DOHH2 (cell line): ENCODE measurements at regions not wholly inside any gene's neighbourhood (a gene's known extent, or its start where the extent isn't known, plus 50 kb on each side); places are given as distances from the start of the nearest gene placed in this dataset.
"Not testable (repeated sequence)": the region's sequence is repeated elsewhere in the genome, so short reads cannot be mapped to it uniquely, and the experiment has no call there.

Experiments used
- H3F3A ChIP-seq: fragments of 200-600 bp; sonication (generic), shearing (Covaris generic); 2 replicates; pipeline ENCODE4 v1.6.0; 2016; ENCODE audit warnings: antibody characterized with exemption, mild to moderate bottlenecking; ENCODE audit not compliant: control insufficient read depth, insufficient read depth
- H3K27ac ChIP-seq: fragments of 200-600 bp; sonication (generic); 2 replicates; pipeline ENCODE4 v1.5.1; 2014; ENCODE audit warnings: low read depth, mild to moderate bottlenecking, low read length, moderate library complexity
- H3K27me3 ChIP-seq: fragments of 200-600 bp; sonication (generic); 2 replicates; pipeline ENCODE4 v1.6.1; 2014; ENCODE audit warnings: mild to moderate bottlenecking, low read length, mixed read lengths; ENCODE audit not compliant: control insufficient read depth
- H3K36me3 ChIP-seq: fragments of 200-600 bp; sonication (generic); 2 replicates; pipeline ENCODE4 v1.6.1; 2014; ENCODE audit warnings: mild to moderate bottlenecking, low read length, moderate library complexity, mixed read lengths; ENCODE audit not compliant: control insufficient read depth
- H3K4me1 ChIP-seq: fragments of 200-600 bp; sonication (generic); 2 replicates; pipeline ENCODE4 v1.6.1; 2014; ENCODE audit warnings: mild to moderate bottlenecking, low read length, mixed read lengths; ENCODE audit not compliant: control insufficient read depth
- H3K4me2 ChIP-seq: fragments of 200-600 bp; sonication (generic); 2 replicates; pipeline ENCODE4 v1.6.0; 2014; ENCODE audit warnings: mild to moderate bottlenecking, low read length, moderate library complexity
- H3K4me3 ChIP-seq: fragments of 200-600 bp; sonication (generic); 2 replicates; pipeline ENCODE4 v1.5.1; 2014; ENCODE audit warnings: mild to moderate bottlenecking, low read length, mixed read lengths
- H3K79me2 ChIP-seq: fragments of 200-600 bp; sonication (generic); 2 replicates; pipeline ENCODE4 v1.6.1; 2014; ENCODE audit warnings: mild to moderate bottlenecking, low read length, mixed read lengths; ENCODE audit not compliant: control insufficient read depth
- H3K9me2 ChIP-seq: fragments of 200-600 bp; sonication (generic); replicated peaks from 2 replicates; pipeline ENCODE4 v1.6.1; 2014; ENCODE audit warnings: mild to moderate bottlenecking, low read length, mixed read lengths; ENCODE audit not compliant: control insufficient read depth
- H3K9me3 ChIP-seq: fragments of 200-600 bp; sonication (generic); 2 replicates; pipeline ENCODE4 v1.6.1; 2014; ENCODE audit warnings: antibody characterized with exemption, low read length, mixed read lengths; ENCODE audit not compliant: control insufficient read depth, insufficient read depth
- H4K20me1 ChIP-seq: fragments of 200-600 bp; sonication (generic); 2 replicates; pipeline ENCODE4 v1.6.0; 2014; ENCODE audit warnings: low read depth, mild to moderate bottlenecking, antibody characterized with exemption, low read length, moderate library complexity; ENCODE audit not compliant: control insufficient read depth, insufficient read depth
- CTCF ChIP-seq: fragments of 200-600 bp; sonication (generic); IDR thresholded peaks from one replicate; pipeline ENCODE4 v1.5.1; 2014; ENCODE audit warnings: antibody characterized with exemption, mild to moderate bottlenecking, low read depth, low read length; ENCODE audit not compliant: poor library complexity, severe bottlenecking
- EZH2phosphoT487 ChIP-seq: fragments of 200-600 bp; sonication (generic); IDR thresholded peaks from 2 replicates; pipeline ENCODE4 v1.6.1; 2017; ENCODE audit warnings: borderline replicate concordance, mild to moderate bottlenecking, antibody characterized with exemption, low read length, moderate library complexity, mixed read lengths

- not testable (repeated sequence) for H3K27ac ChIP-seq, H3K79me2 ChIP-seq, H3K27me3 ChIP-seq, H3K9me2 ChIP-seq, H3K4me3 ChIP-seq, H3K36me3 ChIP-seq, H3K4me2 ChIP-seq, H3F3A ChIP-seq, H3K9me3 ChIP-seq, H4K20me1 ChIP-seq
- peaks cover 11% of the 10 kb centered on the region for H3K4me1 ChIP-seq
Observed at GRCh38 chr2:144636860-144637259, 116.9 kb upstream of the ZEB2 start.

- no peaks in the 10 kb centered on the region for H4K20me1 ChIP-seq
- no peaks in the 10 kb centered on the region for H3K27me3 ChIP-seq
- no peaks in the 10 kb centered on the region; the same call in 1 of the 2 replicates for H3K9me3 ChIP-seq
- H3K79me2 ChIP-seq = no peaks in the 10 kb centered on the region
- TF ChIP-seq CTCF (no peak), EZH2phosphoT487 (no peak)
- H3K4me1 ChIP-seq = peaks cover 7% of the 10 kb centered on the region
- H3K4me2 ChIP-seq = no peak overlapping the region
- no peaks in the 10 kb centered on the region for H3K36me3 ChIP-seq
- H3F3A ChIP-seq = no peaks in the 10 kb centered on the region
- no peak overlapping the region for H3K27ac ChIP-seq
- H3K9me2 ChIP-seq = no peaks in the 10 kb centered on the region
- H3K4me3 ChIP-seq = no peak overlapping the region
Observed at GRCh38 chr2:144632809-144633208, 112.9 kb upstream of the ZEB2 start.

- H3K36me3 ChIP-seq = no peaks in the 10 kb centered on the region
- no peak overlapping the region for H3K4me2 ChIP-seq
- no peaks in the 10 kb centered on the region for H4K20me1 ChIP-seq
- TF ChIP-seq EZH2phosphoT487 = no peak
- no peak for TF ChIP-seq CTCF
- H3K27me3 ChIP-seq = no peaks in the 10 kb centered on the region
- no peak overlapping the region for H3K4me3 ChIP-seq
- H3K9me2 ChIP-seq = no peaks in the 10 kb centered on the region
- peaks cover 7% of the 10 kb centered on the region for H3K4me1 ChIP-seq
- no peaks in the 10 kb centered on the region for H3F3A ChIP-seq
- no peak overlapping the region for H3K27ac ChIP-seq
- H3K79me2 ChIP-seq = no peaks in the 10 kb centered on the region
- H3K9me3 ChIP-seq = no peaks in the 10 kb centered on the region; the same call in 1 of the 2 replicates
Observed at GRCh38 chr2:144631636-144632035, 111.7 kb upstream of the ZEB2 start.

- Histone ChIP-seq H4K20me1 (no peaks in the 10 kb centered on the region), H3K4me1 (peaks cover 7% of the 10 kb centered on the region), H3K27ac (no peak overlapping the region), H3K79me2 (no peaks in the 10 kb centered on the region), H3K9me2 (no peaks in the 10 kb centered on the region), H3F3A (no peaks in the 10 kb centered on the region), H3K27me3 (no peaks in the 10 kb centered on the region), H3K4me2 (no peak overlapping the region), H3K4me3 (no peak overlapping the region), H3K9me3 (no peaks in the 10 kb centered on the region; the same call in 1 of the 2 replicates), H3K36me3 (no peaks in the 10 kb centered on the region)
- no peak for TF ChIP-seq CTCF
- TF ChIP-seq EZH2phosphoT487 = no peak
Observed at GRCh38 chr2:144630459-144631215, 110.7 kb upstream of the ZEB2 start.
